H1 (cell line): ENCODE measurements at regions not wholly inside any gene's neighbourhood (a gene's known extent, or its start where the extent isn't known, plus 50 kb on each side); places are given as distances from the start of the nearest gene placed in this dataset.
"Not testable (repeated sequence)": the region's sequence is repeated elsewhere in the genome, so short reads cannot be mapped to it uniquely, and the experiment has no call there.

ENCODE experiments used
- CTCF ChIA-PET: fragments of 300-600 bp; sonication (Branson Sonifier 250); formaldehyde crosslinking; loops from one replicate; lab custom pipeline; 2021; ENCODE audit not compliant: partially characterized antibody; lab: Charles Lee
- POLR2A ChIA-PET: fragments of 300-600 bp; sonication (Branson Sonifier 250); formaldehyde crosslinking; loops from one replicate; lab custom pipeline; 2021; ENCODE audit warnings: inconsistent platforms; ENCODE audit not compliant: partially characterized antibody; lab: Charles Lee
- DNase-seq, 2 experiments: peaks; one replicate each; pipeline versions ENCODE4 v3.0.0 to v3.0.0-alpha.2; 2010 to 2022; ENCODE audit warnings: low spot score in 2 of 2, low read depth in 1 of 2, mixed read lengths in 1 of 2
- FAIRE-seq: peaks from 2 replicates; lab custom pipeline; 2011; peaks lifted over from hg19 to GRCh38; lab: Jason Lieb, UNC
- H2AFZ ChIP-seq: 2 replicates; pipeline ENCODE4 v1.8.1; 2012; ENCODE audit warnings: low read length, inconsistent platforms
- H2AK5ac ChIP-seq: 2 replicates; pipeline ENCODE4 v1.6.1; 2013; ENCODE audit warnings: low read depth, low read length
- H2BK120ac ChIP-seq: replicated peaks from 2 replicates; pipeline ENCODE3; 2013; ENCODE audit warnings: low read depth, low read length, inconsistent platforms
- H2BK12ac ChIP-seq: 2 replicates; pipeline ENCODE4 v1.6.1; 2013; ENCODE audit warnings: low read depth, low read length
- H2BK15ac ChIP-seq: 2 replicates; pipeline ENCODE4 v1.6.1; 2013; ENCODE audit warnings: low read length
- H2BK20ac ChIP-seq: 2 replicates; pipeline ENCODE4 v1.6.1; 2013; ENCODE audit warnings: low read length
- H2BK5ac ChIP-seq: 2 replicates; pipeline ENCODE4 v1.6.1; 2013; ENCODE audit warnings: low read depth, low read length
- H3K14ac ChIP-seq: 2 replicates; pipeline ENCODE4 v1.6.1; 2013; ENCODE audit warnings: inconsistent platforms; ENCODE audit not compliant: insufficient read length
- H3K18ac ChIP-seq: 2 replicates; pipeline ENCODE4 v1.6.1; 2013; ENCODE audit warnings: low read length; ENCODE audit errors: extremely low read depth
- H3K23ac ChIP-seq: 2 replicates; pipeline ENCODE4 v1.6.1; 2013; ENCODE audit warnings: inconsistent platforms; ENCODE audit not compliant: insufficient read length
- H3K23me2 ChIP-seq: 2 replicates; pipeline ENCODE4 v1.6.1; 2013; ENCODE audit warnings: low read depth, low read length
- H3K27ac ChIP-seq: 2 replicates; pipeline ENCODE4 v1.6.1; 2011; ENCODE audit warnings: low read depth, low read length, inconsistent platforms
- H3K27me3 ChIP-seq, 4 experiments: replicated peaks in 1 of 4; 1 replicate in 1 of 4; 2 replicates in 3 of 4; pipeline versions ENCODE4 v1.6.1 to v1.8.1; 2011 to 2013; ENCODE audit warnings: low read length in 3 of 4, mild to moderate bottlenecking in 3 of 4, inconsistent platforms in 2 of 4, mixed read lengths in 2 of 4, moderate library complexity in 1 of 4; ENCODE audit not compliant: control insufficient read depth in 3 of 4, insufficient read depth in 3 of 4; ENCODE audit errors: extremely low read depth in 1 of 4
- H3K36me3 ChIP-seq, 4 experiments: 2 replicates each; pipeline versions ENCODE4 v1.6.1 to v1.8.1; 2011 to 2013; ENCODE audit warnings: mild to moderate bottlenecking in 4 of 4, low read length in 3 of 4, moderate library complexity in 2 of 4, control low read depth in 1 of 4, inconsistent platforms in 1 of 4; ENCODE audit not compliant: insufficient read depth in 4 of 4, control insufficient read depth in 2 of 4
- H3K4ac ChIP-seq: replicated peaks from 2 replicates; pipeline ENCODE3; 2013; ENCODE audit warnings: low read length, low read depth, mixed read lengths, inconsistent platforms; ENCODE audit not compliant: insufficient read length
- H3K4me1 ChIP-seq, 4 experiments: replicated peaks in 1 of 4; 1 replicate in 1 of 4; 2 replicates in 3 of 4; pipeline versions ENCODE4 v1.6.1 to v1.8.1; 2011 to 2013; ENCODE audit warnings: low read length in 3 of 4, inconsistent platforms in 2 of 4, mixed read lengths in 1 of 4; ENCODE audit not compliant: insufficient read depth in 4 of 4, control insufficient read depth in 3 of 4
- H3K4me2 ChIP-seq, 2 experiments: 2 replicates each; pipeline versions ENCODE4 v1.6.1 to v1.8.1; 2011 to 2013; ENCODE audit warnings: low read depth in 2 of 2, low read length in 2 of 2, control low read depth in 1 of 2, inconsistent platforms in 1 of 2, mild to moderate bottlenecking in 1 of 2; ENCODE audit not compliant: insufficient read depth in 1 of 2
- H3K4me3 ChIP-seq, 4 experiments: fragments of 200-600, 300-600 bp in 1 of 4; sonication (generic), shearing (Covaris generic), sonication (Bioruptor Twin) in 1 of 4; 2 replicates each; pipeline versions ENCODE4 v1.5.1 to v1.8.1; 2011 to 2016; ENCODE audit warnings: low read length in 4 of 4, low read depth in 3 of 4, control low read depth in 2 of 4, inconsistent platforms in 2 of 4, mild to moderate bottlenecking in 2 of 4, mixed read lengths in 1 of 4, moderate library complexity in 1 of 4; ENCODE audit not compliant: insufficient read depth in 2 of 4; ENCODE audit errors: extremely low read depth in 1 of 4
- H3K56ac ChIP-seq: replicated peaks from 2 replicates; pipeline ENCODE3; 2013; ENCODE audit warnings: low read depth, mild to moderate bottlenecking, mixed read lengths, low read length, inconsistent platforms; ENCODE audit not compliant: insufficient read length
- H3K79me1 ChIP-seq: 2 replicates; pipeline ENCODE4 v1.6.1; 2013; ENCODE audit warnings: low read depth, low read length, control low read depth
- H3K79me2 ChIP-seq, 2 experiments: 2 replicates each; pipeline versions ENCODE4 v1.6.1 to v1.8.1; 2012 to 2013; ENCODE audit warnings: low read length in 2 of 2, mild to moderate bottlenecking in 2 of 2, inconsistent platforms in 1 of 2; ENCODE audit not compliant: insufficient read depth in 2 of 2, control insufficient read depth in 1 of 2
- H3K9ac ChIP-seq, 4 experiments: replicated peaks in 1 of 4; 1 replicate in 1 of 4; 2 replicates in 3 of 4; pipeline versions ENCODE4 v1.6.1 to v1.8.1; 2011 to 2013; ENCODE audit warnings: low read depth in 3 of 4, low read length in 3 of 4, control low read depth in 2 of 4, mild to moderate bottlenecking in 2 of 4, moderate library complexity in 2 of 4, inconsistent platforms in 1 of 4; ENCODE audit errors: extremely low read depth in 1 of 4
- H3K9me3 ChIP-seq, 2 experiments: 2 replicates each; pipeline versions ENCODE4 v1.6.1 to v1.8.1; 2012 to 2013; ENCODE audit warnings: mild to moderate bottlenecking in 2 of 2, moderate library complexity in 2 of 2, control low read depth in 1 of 2, inconsistent platforms in 1 of 2, low read depth in 1 of 2, low read length in 1 of 2, mixed read lengths in 1 of 2; ENCODE audit not compliant: insufficient read depth in 2 of 2
- H4K20me1 ChIP-seq, 2 experiments: replicated peaks in 1 of 2; 2 replicates each; pipeline versions ENCODE3 to v1.8.1; 2011 to 2013; ENCODE audit warnings: inconsistent platforms in 2 of 2, low read length in 2 of 2, mild to moderate bottlenecking in 1 of 2; ENCODE audit not compliant: insufficient read depth in 2 of 2, control insufficient read depth in 1 of 2
- H4K5ac ChIP-seq: 2 replicates; pipeline ENCODE4 v1.6.1; 2013; ENCODE audit warnings: low read length, low read depth, mixed read lengths, inconsistent platforms; ENCODE audit not compliant: insufficient read length
- H4K8ac ChIP-seq: 2 replicates; pipeline ENCODE4 v1.8.0; 2013; ENCODE audit warnings: mild to moderate bottlenecking, moderate library complexity, low read length, inconsistent platforms; ENCODE audit not compliant: insufficient read depth; ENCODE audit errors: extremely low read depth
- H4K91ac ChIP-seq: replicated peaks from 2 replicates; pipeline ENCODE3; 2013; ENCODE audit warnings: low read length, mixed read lengths, inconsistent platforms; ENCODE audit not compliant: insufficient read length
- WGBS, 2 experiments: shearing (Covaris generic) in 1 of 2; methylation state at CpG; one replicate each; pipeline versions ENCODE4 v1.1.6 to v1.1.7; 2013 to 2015; ENCODE audit warnings: low lambda C conversion rate in 2 of 2, mixed read lengths in 2 of 2, inconsistent platforms in 1 of 2, low coverage in 1 of 2, missing lambda C conversion rate in 1 of 2; ENCODE audit not compliant: insufficient replicate concordance in 2 of 2, insufficient coverage in 1 of 2, insufficient read length in 1 of 2; ENCODE audit errors: extremely low coverage in 1 of 2, missing lambda C conversion rate in 1 of 2; 5-methylcytosine and 5-hydroxymethylcytosine counted together

GRCh38 chr2:83180862-83181530, 1278.1 kb downstream of the SUCLG1 start:
- H3K18ac ChIP-seq, H4K91ac ChIP-seq, POLR2A ChIA-PET, H3K23ac ChIP-seq, H3K9ac ChIP-seq, H3K9me3 ChIP-seq, H3K23me2 ChIP-seq, H3K4me2 ChIP-seq, FAIRE-seq, H3K4me1 ChIP-seq, H4K5ac ChIP-seq, H3K56ac ChIP-seq, H3K79me2 ChIP-seq, H2BK5ac ChIP-seq, H2BK12ac ChIP-seq, H4K8ac ChIP-seq, H2BK120ac ChIP-seq, H2AFZ ChIP-seq, H3K36me3 ChIP-seq, H3K27ac ChIP-seq, H4K20me1 ChIP-seq, H2BK20ac ChIP-seq, H3K14ac ChIP-seq, H2BK15ac ChIP-seq, H3K79me1 ChIP-seq, H3K4ac ChIP-seq, DNase-seq, H3K4me3 ChIP-seq, H3K27me3 ChIP-seq, H2AK5ac ChIP-seq: not testable (repeated sequence)
- CTCF ChIA-PET: interaction anchor here (1.6 kb wide), 1 partner anchor 16 kb away, joined by 7 read pairs; no protein-coding TSS in a partner anchor
- WGBS, 2 experiments: 87% methylated on average over 27 of the region's 34 CpGs; no CpG with 5 or more reads in 1 of the 2 experiments
